NT2/D1 (cell line): ENCODE measurements at regions not wholly inside any gene's neighbourhood (a gene's known extent, or its start where the extent isn't known, plus 50 kb on each side); places are given as distances from the start of the nearest gene placed in this dataset.

ENCODE experiments used
- YY1 ChIP-seq: IDR thresholded peaks from 2 replicates; pipeline ENCODE4 v1.6.1; 2011; ENCODE audit not compliant: insufficient read length, insufficient read depth
- ZNF274 ChIP-seq: IDR thresholded peaks from 2 replicates; pipeline ENCODE4 v1.6.1; 2011; ENCODE audit warnings: mild to moderate bottlenecking, low read depth, low read length

GRCh38 chr7:41481353-41481752 lies 221.5 kb downstream of the INHBA start:
- TF ChIP-seq ZNF274, result no peak
- TF ChIP-seq YY1, result no peak
